Esophagus muscularis mucosa (tissue), 4 donors: ENCODE measurements at regions not wholly inside any gene's neighbourhood (a gene's known extent, or its start where the extent isn't known, plus 50 kb on each side); places are given as distances from the start of the nearest gene placed in this dataset.

ENCODE experiments used
- EP300 ChIP-seq: sonication (generic); formaldehyde crosslinking; IDR thresholded peaks from one replicate; pipeline ENCODE4 v1.6.1; 2017; ENCODE audit warnings: antibody characterized with exemption
- POLR2AphosphoS5 ChIP-seq, 2 donors: sonication (generic); formaldehyde crosslinking; IDR thresholded peaks; one replicate each; pipeline ENCODE4 v1.6.1; 2017; ENCODE audit warnings: antibody characterized with exemption in 2 of 2
- TF ChIP-seq, protein P1 (sequence below), 3 experiments: fragments of 200-600 bp in 2 of 3; fragments of 450-650 bp in 1 of 3; sonication (generic) in 2 of 3; IDR thresholded peaks; one replicate each; pipeline ENCODE4 v1.5.1; 2017 to 2019; ENCODE audit warnings: antibody characterized with exemption in 3 of 3, mild to moderate bottlenecking in 2 of 3, moderate library complexity in 1 of 3

GRCh38 chr5:17146280-17146841, 71.1 kb upstream of the BASP1 start:
- TF ChIP-seq POLR2AphosphoS5 (IDR thresholded peaks at IDR 0.05): no peak
- TF ChIP-seq, protein P1, sequence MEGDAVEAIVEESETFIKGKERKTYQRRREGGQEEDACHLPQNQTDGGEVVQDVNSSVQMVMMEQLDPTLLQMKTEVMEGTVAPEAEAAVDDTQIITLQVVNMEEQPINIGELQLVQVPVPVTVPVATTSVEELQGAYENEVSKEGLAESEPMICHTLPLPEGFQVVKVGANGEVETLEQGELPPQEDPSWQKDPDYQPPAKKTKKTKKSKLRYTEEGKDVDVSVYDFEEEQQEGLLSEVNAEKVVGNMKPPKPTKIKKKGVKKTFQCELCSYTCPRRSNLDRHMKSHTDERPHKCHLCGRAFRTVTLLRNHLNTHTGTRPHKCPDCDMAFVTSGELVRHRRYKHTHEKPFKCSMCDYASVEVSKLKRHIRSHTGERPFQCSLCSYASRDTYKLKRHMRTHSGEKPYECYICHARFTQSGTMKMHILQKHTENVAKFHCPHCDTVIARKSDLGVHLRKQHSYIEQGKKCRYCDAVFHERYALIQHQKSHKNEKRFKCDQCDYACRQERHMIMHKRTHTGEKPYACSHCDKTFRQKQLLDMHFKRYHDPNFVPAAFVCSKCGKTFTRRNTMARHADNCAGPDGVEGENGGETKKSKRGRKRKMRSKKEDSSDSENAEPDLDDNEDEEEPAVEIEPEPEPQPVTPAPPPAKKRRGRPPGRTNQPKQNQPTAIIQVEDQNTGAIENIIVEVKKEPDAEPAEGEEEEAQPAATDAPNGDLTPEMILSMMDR (IDR thresholded peaks at IDR 0.05): no peak
- no peak for TF ChIP-seq EP300
